ENCODE measurements at regions not wholly inside any gene's neighbourhood (a gene's known extent, or its start where the extent isn't known, plus 50 kb on each side); places are given as distances from the start of the nearest gene placed in this dataset.

GRCh38 chr2:16111838-16112210, 171.5 kb downstream of the MYCN start:
- TF ChIP-seq PATZ1 (CRISPR knock-in tag; IDR thresholded peaks at IDR 0.05; ENCODE audit: borderline replicate concordance) = no peak
- no peak for TF ChIP-seq TCF4 (CRISPR knock-in tag; IDR thresholded peaks at IDR 0.05; ENCODE audit: borderline replicate concordance)
- no peak for TF ChIP-seq BACH2 (CRISPR knock-in tag; IDR thresholded peaks at IDR 0.05; ENCODE audit: borderline replicate concordance)
- no peak for TF ChIP-seq ZFP30 (CRISPR knock-in tag; IDR thresholded peaks at IDR 0.05)
- TF ChIP-seq ZNF565 (CRISPR knock-in tag; conservative IDR thresholded peaks at IDR 0.05; ENCODE audit: low read depth) = no peak
- no peak for TF ChIP-seq CSRNP3 (CRISPR knock-in tag; IDR thresholded peaks at IDR 0.05)
- no peak for TF ChIP-seq RARB (CRISPR knock-in tag; IDR thresholded peaks at IDR 0.05)
- no peak for TF ChIP-seq TOX (CRISPR knock-in tag; IDR thresholded peaks at IDR 0.05; ENCODE audit: borderline replicate concordance)
- TF ChIP-seq ZNF70 (CRISPR knock-in tag; IDR thresholded peaks at IDR 0.05) = no peak
- TF ChIP-seq ESRRG (CRISPR knock-in tag; IDR thresholded peaks at IDR 0.05) = no peak
- no peak for TF ChIP-seq CREB5 (CRISPR knock-in tag; IDR thresholded peaks at IDR 0.05; ENCODE audit: low read depth)
- no peak for TF ChIP-seq ARNTL (CRISPR knock-in tag; IDR thresholded peaks at IDR 0.05; ENCODE audit: borderline replicate concordance, low read depth)
